SK-N-SH (cell line): ENCODE measurements at regions not wholly inside any gene's neighbourhood (a gene's known extent, or its start where the extent isn't known, plus 50 kb on each side); places are given as distances from the start of the nearest gene placed in this dataset.

Experiments
- CTCF ChIP-seq: fragments of 200-600 bp; sonication (generic); IDR thresholded peaks from 2 replicates; pipeline ENCODE4 v1.6.1; 2017; ENCODE audit warnings: antibody characterized with exemption, mild to moderate bottlenecking, moderate library complexity
- EP300 ChIP-seq, 2 experiments: IDR thresholded peaks; 2 replicates each; pipeline versions ENCODE4 v1.4.0 to v1.6.1; 2012; ENCODE audit warnings: borderline replicate concordance in 1 of 2, low read depth in 1 of 2, low read length in 1 of 2
- GABPA ChIP-seq: IDR thresholded peaks from 2 replicates; pipeline ENCODE4 v1.4.0; 2012; ENCODE audit warnings: low read depth, mild to moderate bottlenecking
- POLR2AphosphoS5 ChIP-seq: IDR thresholded peaks from 2 replicates; pipeline ENCODE4 v1.6.1; 2012; ENCODE audit warnings: low read depth, low read length
- SIN3A ChIP-seq: IDR thresholded peaks from 2 replicates; pipeline ENCODE4 v1.6.1; 2012; ENCODE audit warnings: low read depth, mild to moderate bottlenecking, low read length, moderate library complexity, borderline replicate concordance
- TAF1 ChIP-seq: IDR thresholded peaks from 2 replicates; pipeline ENCODE4 v1.6.1; 2012; ENCODE audit warnings: low read depth, mild to moderate bottlenecking, low read length, moderate library complexity, borderline replicate concordance
- USF1 ChIP-seq: IDR thresholded peaks from 2 replicates; pipeline ENCODE4 v1.4.0; 2012; ENCODE audit warnings: low read depth, borderline replicate concordance

DNA sequence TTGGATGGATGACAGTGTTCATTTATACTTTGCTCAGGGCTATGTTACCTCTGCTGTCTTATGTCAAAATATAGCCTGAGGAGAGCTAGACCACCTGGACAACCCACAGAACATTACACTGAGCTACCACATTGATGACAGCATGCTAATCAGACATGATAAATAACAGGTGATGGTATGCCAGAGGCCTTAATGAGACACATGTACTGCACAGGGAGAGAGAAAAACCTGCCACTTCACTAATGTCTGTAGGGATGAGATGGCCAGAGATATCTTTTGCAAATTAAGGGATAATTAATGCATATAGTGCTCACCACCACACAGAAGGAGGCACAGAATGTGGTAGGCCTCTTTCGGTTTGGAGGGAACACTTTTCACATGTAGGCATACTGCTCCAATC lies 1122.6 kb upstream of the POT1 start:
- TF ChIP-seq EP300 (IDR thresholded peaks at IDR 0.05; ENCODE audit: borderline replicate concordance in 1 of 2, low read depth in 1 of 2, low read length in 1 of 2) (peak in 1 of 2 experiments; percentile 91; a peak in 2 of 4 replicates), SIN3A (no peak), CTCF (no peak), USF1 (no peak), POLR2AphosphoS5 (no peak), GABPA (no peak), TAF1 (no peak)
